Loucy (cell line): ENCODE measurements at regions not wholly inside any gene's neighbourhood (a gene's known extent, or its start where the extent isn't known, plus 50 kb on each side); places are given as distances from the start of the nearest gene placed in this dataset.

Experiments
- H2AFZ ChIP-seq: fragments of 200-600 bp; sonication (generic); 2 replicates; pipeline ENCODE4 v1.6.0; 2016; ENCODE audit warnings: antibody characterized with exemption, mild to moderate bottlenecking, low read length, moderate library complexity
- H3F3A ChIP-seq: fragments of 200-600 bp; 2 replicates; pipeline ENCODE4 v1.6.0; 2016; ENCODE audit warnings: antibody characterized with exemption, low read depth, mild to moderate bottlenecking
- H3K27me3 ChIP-seq: fragments of 200-600 bp; sonication (generic); 2 replicates; pipeline ENCODE4 v1.6.1; 2014; ENCODE audit warnings: low read length, mild to moderate bottlenecking; ENCODE audit not compliant: insufficient read depth, poor library complexity, severe bottlenecking
- H3K36me3 ChIP-seq: fragments of 200-600 bp; sonication (generic); 2 replicates; pipeline ENCODE4 v1.6.1; 2016; ENCODE audit warnings: low read length; ENCODE audit not compliant: insufficient read depth
- H3K4me1 ChIP-seq: fragments of 200-600 bp; sonication (generic); 2 replicates; pipeline ENCODE4 v1.5.1; 2014; ENCODE audit warnings: low read length, mild to moderate bottlenecking; ENCODE audit not compliant: insufficient read depth, poor library complexity, severe bottlenecking
- H3K4me2 ChIP-seq: fragments of 200-600 bp; sonication (generic); 2 replicates; pipeline ENCODE4 v1.6.0; 2014; ENCODE audit warnings: antibody characterized with exemption, low read length, low read depth, mild to moderate bottlenecking; ENCODE audit not compliant: poor library complexity, severe bottlenecking
- H3K4me3 ChIP-seq: fragments of 200-600 bp; sonication (generic); 2 replicates; pipeline ENCODE4 v1.5.1; 2014; ENCODE audit warnings: low read length, mild to moderate bottlenecking, mixed read lengths; ENCODE audit not compliant: poor library complexity, severe bottlenecking
- H3K79me2 ChIP-seq: fragments of 200-600 bp; sonication (generic); 2 replicates; pipeline ENCODE4 v1.6.1; 2014; ENCODE audit warnings: low read length; ENCODE audit not compliant: insufficient read depth
- H3K9ac ChIP-seq: fragments of 200-600 bp; sonication (generic); 2 replicates; pipeline ENCODE4 v1.6.0; 2014; ENCODE audit warnings: mild to moderate bottlenecking, low read depth, low read length, moderate library complexity; ENCODE audit not compliant: poor library complexity, severe bottlenecking
- H3K9me2 ChIP-seq: fragments of 200-600 bp; sonication (generic); replicated peaks from 2 replicates; pipeline ENCODE4 v1.6.1; 2016; ENCODE audit warnings: low read depth, low read length, mixed read lengths
- H3K9me3 ChIP-seq: fragments of 200-600 bp; sonication (generic); 2 replicates; pipeline ENCODE4 v1.6.1; 2014; ENCODE audit warnings: mild to moderate bottlenecking, antibody characterized with exemption, low read length, low read depth; ENCODE audit not compliant: insufficient read depth
- H4K20me1 ChIP-seq: fragments of 200-600 bp; sonication (generic); 2 replicates; pipeline ENCODE4 v1.6.0; 2014; ENCODE audit warnings: antibody characterized with exemption, low read length, mild to moderate bottlenecking; ENCODE audit not compliant: insufficient read depth, poor library complexity, severe bottlenecking
- EZH2phosphoT487 ChIP-seq: fragments of 200-600 bp; IDR thresholded peaks from 2 replicates; pipeline ENCODE4 v1.6.1; 2018; ENCODE audit warnings: antibody characterized with exemption, mild to moderate bottlenecking, moderate library complexity, borderline replicate concordance
- TF ChIP-seq, protein P1 (sequence below): fragments of 200-600 bp; sonication (generic); conservative IDR thresholded peaks from 2 replicates; pipeline ENCODE4 v1.5.1; 2014; ENCODE audit warnings: mild to moderate bottlenecking, antibody characterized with exemption, low read length

- Histone ChIP-seq H3K79me2 (no peaks in the 10 kb centered on the region), H3K9ac (no peak overlapping the region), H3K4me2 (no peak overlapping the region), H3F3A (no peaks in the 10 kb centered on the region), H3K9me2 (no peaks in the 10 kb centered on the region), H4K20me1 (no peaks in the 10 kb centered on the region), H3K27me3 (no peaks in the 10 kb centered on the region), H3K36me3 (no peaks in the 10 kb centered on the region), H3K4me1 (no peaks in the 10 kb centered on the region), H3K9me3 (no peaks in the 10 kb centered on the region), H3K4me3 (no peak overlapping the region), H2AFZ (no peak overlapping the region)
- no peak for TF ChIP-seq EZH2phosphoT487
- TF ChIP-seq, protein P1, sequence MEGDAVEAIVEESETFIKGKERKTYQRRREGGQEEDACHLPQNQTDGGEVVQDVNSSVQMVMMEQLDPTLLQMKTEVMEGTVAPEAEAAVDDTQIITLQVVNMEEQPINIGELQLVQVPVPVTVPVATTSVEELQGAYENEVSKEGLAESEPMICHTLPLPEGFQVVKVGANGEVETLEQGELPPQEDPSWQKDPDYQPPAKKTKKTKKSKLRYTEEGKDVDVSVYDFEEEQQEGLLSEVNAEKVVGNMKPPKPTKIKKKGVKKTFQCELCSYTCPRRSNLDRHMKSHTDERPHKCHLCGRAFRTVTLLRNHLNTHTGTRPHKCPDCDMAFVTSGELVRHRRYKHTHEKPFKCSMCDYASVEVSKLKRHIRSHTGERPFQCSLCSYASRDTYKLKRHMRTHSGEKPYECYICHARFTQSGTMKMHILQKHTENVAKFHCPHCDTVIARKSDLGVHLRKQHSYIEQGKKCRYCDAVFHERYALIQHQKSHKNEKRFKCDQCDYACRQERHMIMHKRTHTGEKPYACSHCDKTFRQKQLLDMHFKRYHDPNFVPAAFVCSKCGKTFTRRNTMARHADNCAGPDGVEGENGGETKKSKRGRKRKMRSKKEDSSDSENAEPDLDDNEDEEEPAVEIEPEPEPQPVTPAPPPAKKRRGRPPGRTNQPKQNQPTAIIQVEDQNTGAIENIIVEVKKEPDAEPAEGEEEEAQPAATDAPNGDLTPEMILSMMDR = no peak
These were observed 259.9 kb downstream of the BUD13 start for GRCh38 chr11:116512841-116513240.

DNA sequence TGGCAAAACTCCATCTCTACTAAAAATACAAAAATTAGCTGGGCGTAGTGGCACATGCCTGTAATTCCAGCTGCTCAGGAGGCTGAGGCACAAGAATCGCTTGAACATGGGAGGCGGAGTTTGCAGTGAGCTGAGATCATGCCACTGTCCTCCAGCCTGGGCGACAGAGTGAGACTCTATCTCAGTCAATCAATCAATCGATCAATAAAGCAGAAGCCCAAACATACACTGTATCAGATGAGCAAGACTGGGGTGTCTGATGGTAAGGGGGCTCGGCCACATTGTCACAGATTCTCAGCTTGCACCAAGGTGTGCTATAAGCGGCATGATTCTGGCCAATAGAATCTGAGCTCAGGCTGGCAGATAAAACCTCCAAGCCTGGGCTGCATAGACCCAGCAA is 261.1 kb downstream of the BUD13 start:
- Histone ChIP-seq H3K79me2 (no peaks in the 10 kb centered on the region), H3K4me1 (no peaks in the 10 kb centered on the region), H3K27me3 (no peaks in the 10 kb centered on the region), H3K9me2 (no peaks in the 10 kb centered on the region), H3K36me3 (no peaks in the 10 kb centered on the region), H3K4me3 (no peak overlapping the region), H4K20me1 (no peaks in the 10 kb centered on the region), H3F3A (no peaks in the 10 kb centered on the region), H3K9ac (no peak overlapping the region), H3K9me3 (no peaks in the 10 kb centered on the region), H2AFZ (no peak overlapping the region), H3K4me2 (no peak overlapping the region)
- no peak for TF ChIP-seq EZH2phosphoT487
- TF ChIP-seq, protein P1 = no peak

DNA sequence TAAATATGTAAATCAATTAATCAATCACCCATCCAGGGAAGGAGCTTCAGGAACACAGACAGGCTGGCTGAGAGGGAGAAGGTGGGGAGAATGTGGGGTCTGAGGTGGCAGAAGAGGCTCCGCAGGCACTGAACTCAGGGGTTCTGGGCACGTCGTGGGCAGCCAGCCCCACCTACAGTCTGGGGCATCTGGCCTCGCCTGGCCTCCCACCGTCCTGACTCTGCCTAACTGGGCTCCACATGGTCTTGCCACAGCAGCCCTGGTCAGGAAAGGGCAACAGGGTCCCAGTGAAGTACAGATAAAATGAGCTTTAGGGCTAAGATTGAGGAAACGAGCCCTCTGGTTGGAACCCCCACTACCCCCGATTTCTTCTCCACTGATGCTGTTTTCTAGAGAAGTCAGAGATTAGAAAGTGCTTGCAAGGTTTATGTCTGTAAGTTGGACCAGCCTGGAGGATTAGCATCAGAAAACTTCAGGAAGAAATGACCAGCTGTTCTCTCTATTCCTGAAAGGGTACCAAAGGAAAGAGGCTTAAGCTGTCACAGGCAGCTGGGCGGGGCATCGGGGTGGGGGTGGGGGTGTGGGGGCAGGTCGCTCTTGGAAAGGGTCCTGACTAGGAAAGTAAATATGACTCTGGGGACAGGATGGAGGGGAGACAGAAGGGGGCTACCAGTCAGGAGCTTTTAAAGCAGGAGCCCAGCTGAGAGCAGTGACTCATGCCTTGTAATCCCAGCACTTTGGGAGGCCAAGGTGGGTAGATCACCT is 261.7 kb downstream of the BUD13 start:
- Histone ChIP-seq H3K4me2 (no peak overlapping the region), H3K27me3 (no peaks in the 10 kb centered on the region), H3K9me2 (no peaks in the 10 kb centered on the region), H3K4me1 (no peaks in the 10 kb centered on the region), H3K4me3 (no peak overlapping the region), H4K20me1 (no peaks in the 10 kb centered on the region), H3K79me2 (no peaks in the 10 kb centered on the region), H3K36me3 (no peaks in the 10 kb centered on the region), H3K9me3 (no peaks in the 10 kb centered on the region), H3K9ac (no peak overlapping the region), H2AFZ (no peak overlapping the region), H3F3A (no peaks in the 10 kb centered on the region)
- TF ChIP-seq, protein P1 = no peak
- TF ChIP-seq EZH2phosphoT487 = no peak
